ENCODE measurements at regions not wholly inside any gene's neighbourhood (a gene's known extent, or its start where the extent isn't known, plus 50 kb on each side); places are given as distances from the start of the nearest gene placed in this dataset.

GRCh38 chr1:73913025-73913424 is 285.0 kb downstream of the LRRIQ3 start:
- no peak for TF ChIP-seq CTCF (IDR thresholded peaks at IDR 0.05; ENCODE audit: control insufficient read depth, extremely low read depth, insufficient read depth)
- DNase-seq (ENCODE audit: low read depth) = no peak
- H3K4me3 ChIP-seq (ENCODE audit: low read depth, low read length) = no peak overlapping the region

- DNase-seq (ENCODE audit: low read depth) = no peak
Observed at GRCh38 chr1:73911849-73912248, 286.1 kb downstream of the LRRIQ3 start.

GRCh38 chr1:73910466-73910865 is 287.5 kb downstream of the LRRIQ3 start:
- TF ChIP-seq CTCF (IDR thresholded peaks at IDR 0.05; ENCODE audit: control insufficient read depth, extremely low read depth, insufficient read depth) = no peak
- no peak overlapping the region for H3K4me3 ChIP-seq (ENCODE audit: low read depth, low read length)
- no peak for DNase-seq (ENCODE audit: low read depth)

More at GRCh38 chr1:73911849-73912248, 286.1 kb downstream of the LRRIQ3 start:
- TF ChIP-seq CTCF (IDR thresholded peaks at IDR 0.05; ENCODE audit: control insufficient read depth, extremely low read depth, insufficient read depth) = no peak
- H3K4me3 ChIP-seq (ENCODE audit: low read depth, low read length) = no peak overlapping the region

GRCh38 chr1:73910062-73910461 is 287.9 kb downstream of the LRRIQ3 start:
- TF ChIP-seq CTCF (IDR thresholded peaks at IDR 0.05; ENCODE audit: control insufficient read depth, extremely low read depth, insufficient read depth) = no peak
- DNase-seq (ENCODE audit: low read depth) = no peak
- H3K4me3 ChIP-seq (ENCODE audit: low read depth, low read length) = no peak overlapping the region

GRCh38 chr1:73909043-73909562 is 288.9 kb downstream of the LRRIQ3 start:
- H3K4me3 ChIP-seq (ENCODE audit: low read depth, low read length) = no peak overlapping the region
- TF ChIP-seq CTCF (IDR thresholded peaks at IDR 0.05; ENCODE audit: control insufficient read depth, extremely low read depth, insufficient read depth) = no peak
- no peak for DNase-seq (ENCODE audit: low read depth)

GRCh38 chr1:73907051-73907450 is 290.9 kb downstream of the LRRIQ3 start:
- H3K4me3 ChIP-seq (ENCODE audit: low read depth, low read length) = no peak overlapping the region
- no peak for TF ChIP-seq CTCF (IDR thresholded peaks at IDR 0.05; ENCODE audit: control insufficient read depth, extremely low read depth, insufficient read depth)
- DNase-seq (ENCODE audit: low read depth) = no peak

GRCh38 chr1:73903092-73903491 is 294.9 kb downstream of the LRRIQ3 start:
- no peak overlapping the region for H3K4me3 ChIP-seq (ENCODE audit: low read depth, low read length)
- DNase-seq (ENCODE audit: low read depth) = no peak
- no peak for TF ChIP-seq CTCF (IDR thresholded peaks at IDR 0.05; ENCODE audit: control insufficient read depth, extremely low read depth, insufficient read depth)

All from LNCaP clone FGC (cell line).